ENCODE measurements at regions not wholly inside any gene's neighbourhood (a gene's known extent, or its start where the extent isn't known, plus 50 kb on each side); places are given as distances from the start of the nearest gene placed in this dataset.

GRCh38 chr5:167346461-167346860, 945.0 kb upstream of the WWC1 start:
- Histone ChIP-seq H3K27me3 (ENCODE audit: insufficient read depth, poor library complexity, severe bottlenecking) (peaks cover 23% of the 10 kb centered on the region), H3K36me3 (ENCODE audit: low read depth) (no peaks in the 10 kb centered on the region), H3K27ac (ENCODE audit: poor library complexity, severe bottlenecking) (no peak overlapping the region), H3K4me1 (ENCODE audit: insufficient read depth, poor library complexity, severe bottlenecking) (no peaks in the 10 kb centered on the region), H3K9me3 (ENCODE audit: severe bottlenecking) (no peaks in the 10 kb centered on the region), H3K4me3 (ENCODE audit: severe bottlenecking) (no peak overlapping the region)
- DNase-seq (ENCODE audit: low spot score) (no peak), ATAC-seq (ENCODE audit: low read depth) (no peak)
- TF ChIP-seq CTCF (IDR thresholded peaks at IDR 0.05; ENCODE audit: poor library complexity, severe bottlenecking), result no peak

- H3K27ac ChIP-seq (ENCODE audit: poor library complexity, severe bottlenecking), result no peak overlapping the region
- DNase-seq (ENCODE audit: low spot score) (no peak), ATAC-seq (ENCODE audit: low read depth) (no peak)
These were observed 943.1 kb upstream of the WWC1 start for GRCh38 chr5:167348251-167348926.

GRCh38 chr5:167348980-167349379, 942.5 kb upstream of the WWC1 start:
- H3K9me3 ChIP-seq (ENCODE audit: severe bottlenecking), result no peaks in the 10 kb centered on the region
- ATAC-seq (ENCODE audit: low read depth) (no peak), DNase-seq (ENCODE audit: low spot score) (no peak)
- H3K4me1 ChIP-seq (ENCODE audit: insufficient read depth, poor library complexity, severe bottlenecking), result no peaks in the 10 kb centered on the region
- TF ChIP-seq CTCF (IDR thresholded peaks at IDR 0.05; ENCODE audit: poor library complexity, severe bottlenecking), result no peak
- H3K27ac ChIP-seq (ENCODE audit: poor library complexity, severe bottlenecking), result no peak overlapping the region
- H3K36me3 ChIP-seq (ENCODE audit: low read depth), result no peaks in the 10 kb centered on the region
- no peak overlapping the region for H3K4me3 ChIP-seq (ENCODE audit: severe bottlenecking)
- peaks cover 23% of the 10 kb centered on the region for H3K27me3 ChIP-seq (ENCODE audit: insufficient read depth, poor library complexity, severe bottlenecking)

More at GRCh38 chr5:167348251-167348926, 943.1 kb upstream of the WWC1 start:
- TF ChIP-seq CTCF (IDR thresholded peaks at IDR 0.05; ENCODE audit: poor library complexity, severe bottlenecking), result no peak
- Histone ChIP-seq H3K4me3 (ENCODE audit: severe bottlenecking) (no peak overlapping the region), H3K4me1 (ENCODE audit: insufficient read depth, poor library complexity, severe bottlenecking) (no peaks in the 10 kb centered on the region), H3K9me3 (ENCODE audit: severe bottlenecking) (no peaks in the 10 kb centered on the region), H3K27me3 (ENCODE audit: insufficient read depth, poor library complexity, severe bottlenecking) (peaks cover 23% of the 10 kb centered on the region), H3K36me3 (ENCODE audit: low read depth) (no peaks in the 10 kb centered on the region)

- DNase-seq (ENCODE audit: low spot score) (no peak), ATAC-seq (ENCODE audit: low read depth) (no peak)
- Histone ChIP-seq H3K36me3 (ENCODE audit: low read depth) (no peaks in the 10 kb centered on the region), H3K27me3 (ENCODE audit: insufficient read depth, poor library complexity, severe bottlenecking) (peaks cover 9% of the 10 kb centered on the region), H3K9me3 (ENCODE audit: severe bottlenecking) (no peaks in the 10 kb centered on the region), H3K27ac (ENCODE audit: poor library complexity, severe bottlenecking) (no peak overlapping the region), H3K4me1 (ENCODE audit: insufficient read depth, poor library complexity, severe bottlenecking) (no peaks in the 10 kb centered on the region), H3K4me3 (ENCODE audit: severe bottlenecking) (no peak overlapping the region)
- TF ChIP-seq CTCF (IDR thresholded peaks at IDR 0.05; ENCODE audit: poor library complexity, severe bottlenecking), result no peak
These were observed 940.1 kb upstream of the WWC1 start for GRCh38 chr5:167351316-167351715.

GRCh38 chr5:167352801-167353200, 938.6 kb upstream of the WWC1 start:
- Histone ChIP-seq H3K27ac (ENCODE audit: poor library complexity, severe bottlenecking) (no peak overlapping the region), H3K36me3 (ENCODE audit: low read depth) (no peaks in the 10 kb centered on the region), H3K9me3 (ENCODE audit: severe bottlenecking) (no peaks in the 10 kb centered on the region), H3K4me3 (ENCODE audit: severe bottlenecking) (no peak overlapping the region), H3K27me3 (ENCODE audit: insufficient read depth, poor library complexity, severe bottlenecking) (peaks cover 3% of the 10 kb centered on the region), H3K4me1 (ENCODE audit: insufficient read depth, poor library complexity, severe bottlenecking) (no peaks in the 10 kb centered on the region)
- ATAC-seq (ENCODE audit: low read depth), result peak; percentile 27; the same call in 1 of the 3 replicates
- DNase-seq (ENCODE audit: low spot score), result no peak
- TF ChIP-seq CTCF (IDR thresholded peaks at IDR 0.05; ENCODE audit: poor library complexity, severe bottlenecking), result no peak
